Mesendoderm (in vitro differentiated cells): ENCODE measurements at regions not wholly inside any gene's neighbourhood (a gene's known extent, or its start where the extent isn't known, plus 50 kb on each side); places are given as distances from the start of the nearest gene placed in this dataset.

ENCODE experiments used
- DNase-seq: peaks from one replicate; pipeline ENCODE4 v3.0.0; 2013
- H2AK5ac ChIP-seq: 2 replicates; pipeline ENCODE4 v1.6.1; 2013; ENCODE audit warnings: low read length, inconsistent platforms
- H2BK120ac ChIP-seq: 2 replicates; pipeline ENCODE4 v1.6.1; 2013; ENCODE audit warnings: low read depth, mild to moderate bottlenecking, low read length, moderate library complexity, mixed read lengths
- H2BK15ac ChIP-seq: replicated peaks from 2 replicates; pipeline ENCODE4 v1.6.1; 2013; ENCODE audit warnings: low read depth, mild to moderate bottlenecking, moderate library complexity
- H2BK5ac ChIP-seq: 2 replicates; pipeline ENCODE4 v1.6.1; 2013; ENCODE audit warnings: low read length, inconsistent platforms
- H3K18ac ChIP-seq: 2 replicates; pipeline ENCODE4 v1.6.1; 2013; ENCODE audit warnings: mild to moderate bottlenecking, low read length, mixed read lengths
- H3K23ac ChIP-seq: one replicate; pipeline ENCODE4 v1.6.1; 2013; ENCODE audit warnings: low read length
- H3K27ac ChIP-seq: 2 replicates; pipeline ENCODE4 v1.5.1; 2013; ENCODE audit warnings: low read depth, mild to moderate bottlenecking, inconsistent platforms, low read length, moderate library complexity
- H3K27me3 ChIP-seq: 2 replicates; pipeline ENCODE4 v1.6.1; 2013; ENCODE audit warnings: low read length, control low read depth, mild to moderate bottlenecking, inconsistent platforms; ENCODE audit not compliant: insufficient read depth, poor library complexity
- H3K36me3 ChIP-seq: 2 replicates; pipeline ENCODE4 v1.6.1; 2013; ENCODE audit warnings: low read length, inconsistent platforms; ENCODE audit not compliant: control insufficient read depth, insufficient read depth
- H3K4ac ChIP-seq: one replicate; pipeline ENCODE4 v1.6.1; 2013; ENCODE audit warnings: low read depth, mild to moderate bottlenecking, low read length, moderate library complexity
- H3K4me1 ChIP-seq: 2 replicates; pipeline ENCODE4 v1.6.1; 2013; ENCODE audit warnings: low read depth, low read length, inconsistent platforms; ENCODE audit not compliant: control insufficient read depth
- H3K4me2 ChIP-seq: 2 replicates; pipeline ENCODE4 v1.6.1; 2013; ENCODE audit warnings: low read length
- H3K4me3 ChIP-seq: 2 replicates; pipeline ENCODE4 v1.5.1; 2013; ENCODE audit warnings: mild to moderate bottlenecking, low read length
- H3K56ac ChIP-seq: one replicate; pipeline ENCODE4 v1.6.1; 2013; ENCODE audit warnings: low read length
- H3K79me1 ChIP-seq: 2 replicates; pipeline ENCODE4 v1.6.1; 2013; ENCODE audit warnings: low read length, inconsistent platforms
- H3K79me2 ChIP-seq: 2 replicates; pipeline ENCODE4 v1.6.1; 2013; ENCODE audit warnings: mild to moderate bottlenecking, low read length; ENCODE audit not compliant: control insufficient read depth, insufficient read depth
- H3K9ac ChIP-seq: 2 replicates; pipeline ENCODE4 v1.6.1; 2013; ENCODE audit warnings: low read length, inconsistent platforms
- H4K5ac ChIP-seq: one replicate; pipeline ENCODE4 v1.6.1; 2013; ENCODE audit warnings: low read length
- H4K8ac ChIP-seq: one replicate; pipeline ENCODE4 v1.6.1; 2013; ENCODE audit warnings: low read depth, mild to moderate bottlenecking, control low read depth, low read length, moderate library complexity
- WGBS: extraction: QIAGEN DNeasy Blood & Tissue Kit; methylation state at CpG from one replicate; pipeline ENCODE4 v1.1.7; 2013; ENCODE audit warnings: low lambda C conversion rate, missing lambda C conversion rate; ENCODE audit not compliant: insufficient coverage; ENCODE audit errors: extremely low coverage; 5-methylcytosine and 5-hydroxymethylcytosine counted together

DNA sequence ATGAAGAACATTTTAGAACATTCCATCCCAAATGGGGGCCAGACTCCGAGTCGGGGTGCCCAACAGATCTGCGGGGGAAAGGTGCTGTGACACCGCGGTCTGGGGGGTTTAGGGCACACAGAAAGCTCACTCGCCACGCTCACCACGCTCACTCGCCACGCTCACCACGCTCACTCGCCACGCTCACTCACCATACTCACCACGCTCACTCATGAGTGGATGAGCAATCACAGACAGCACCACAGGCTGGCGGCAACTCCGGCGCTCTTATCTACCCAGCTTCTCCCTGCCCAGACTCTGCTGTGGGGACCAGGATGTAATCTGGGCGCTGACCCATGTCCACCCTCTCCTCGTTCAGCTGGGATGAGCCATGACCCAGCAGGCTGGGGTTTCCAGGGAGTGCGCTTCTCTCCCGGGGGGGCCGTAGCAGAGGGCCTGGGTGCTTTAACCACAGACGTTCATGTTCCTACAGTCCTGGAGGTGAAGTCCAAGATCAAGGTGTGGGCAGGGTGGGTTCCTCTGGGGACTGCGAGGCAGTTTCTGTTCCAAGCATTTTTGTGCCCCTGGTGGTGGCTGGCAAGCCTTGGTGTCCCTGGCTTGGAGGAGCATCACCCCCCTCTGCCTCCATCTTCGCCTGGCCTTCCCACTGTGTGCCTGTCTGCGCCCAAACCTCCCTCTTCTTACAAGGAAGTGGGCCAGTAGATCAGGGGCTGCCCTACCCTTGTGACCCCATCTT is 141.2 kb downstream of the CTTN start:
- Histone ChIP-seq H2AK5ac (no peak overlapping the region), H3K27me3 (no peaks in the 10 kb centered on the region), H2BK120ac (no peak overlapping the region), H3K36me3 (no peaks in the 10 kb centered on the region), H4K5ac (no peak overlapping the region), H4K8ac (no peak overlapping the region), H3K4me3 (no peak overlapping the region), H3K4ac (no peak overlapping the region), H3K79me1 (no peaks in the 10 kb centered on the region), H3K9ac (no peak overlapping the region), H3K79me2 (no peaks in the 10 kb centered on the region), H3K27ac (no peak overlapping the region), H3K23ac (no peak overlapping the region), H2BK15ac (no peak overlapping the region), H3K4me2 (no peak overlapping the region), H2BK5ac (no peak overlapping the region), H3K56ac (no peak overlapping the region), H3K18ac (no peak overlapping the region), H3K4me1 (peaks cover 2% of the 10 kb centered on the region)
- no CpG with 5 or more reads among the region's 26 CpGs for WGBS
- no peak for DNase-seq

DNA sequence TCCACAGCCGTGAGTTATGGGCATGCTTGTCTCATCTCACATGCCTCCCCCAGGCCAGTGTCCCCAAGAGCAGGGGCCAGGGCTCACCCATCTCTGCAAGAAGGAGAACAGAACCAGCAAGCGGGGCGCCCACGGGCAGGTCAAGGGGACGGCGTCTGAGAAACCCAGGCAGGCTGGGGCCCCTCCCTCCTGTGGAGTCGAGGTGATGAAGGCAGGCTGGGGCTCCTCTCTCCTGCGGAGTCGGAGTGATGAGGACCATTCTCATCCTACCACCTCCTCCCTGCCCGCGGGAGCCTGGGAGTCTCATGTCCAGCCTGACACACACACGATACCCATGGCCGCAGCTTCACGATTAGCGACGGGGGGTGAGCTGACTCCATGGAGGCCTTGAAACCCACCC is 141.9 kb downstream of the CTTN start:
- H4K8ac ChIP-seq, result no peak overlapping the region
- no peak overlapping the region for H2BK15ac ChIP-seq
- no peak overlapping the region for H2AK5ac ChIP-seq
- no peak overlapping the region for H3K9ac ChIP-seq
- no peak overlapping the region for H3K27ac ChIP-seq
- H3K4me1 ChIP-seq, result peaks cover 2% of the 10 kb centered on the region
- no peak overlapping the region for H3K23ac ChIP-seq
- H3K4me3 ChIP-seq, result no peak overlapping the region
- no peak for DNase-seq
- no peak overlapping the region for H2BK5ac ChIP-seq
- no peak overlapping the region for H4K5ac ChIP-seq
- H3K4ac ChIP-seq, result no peak overlapping the region
- H3K27me3 ChIP-seq, result no peaks in the 10 kb centered on the region
- no peaks in the 10 kb centered on the region for H3K36me3 ChIP-seq
- no peak overlapping the region for H3K56ac ChIP-seq
- H2BK120ac ChIP-seq, result no peak overlapping the region
- H3K4me2 ChIP-seq, result no peak overlapping the region
- no peak overlapping the region for H3K18ac ChIP-seq
- H3K79me1 ChIP-seq, result no peaks in the 10 kb centered on the region
- no CpG with 5 or more reads among the region's 16 CpGs for whole genome bisulfite sequencing
- no peaks in the 10 kb centered on the region for H3K79me2 ChIP-seq

DNA sequence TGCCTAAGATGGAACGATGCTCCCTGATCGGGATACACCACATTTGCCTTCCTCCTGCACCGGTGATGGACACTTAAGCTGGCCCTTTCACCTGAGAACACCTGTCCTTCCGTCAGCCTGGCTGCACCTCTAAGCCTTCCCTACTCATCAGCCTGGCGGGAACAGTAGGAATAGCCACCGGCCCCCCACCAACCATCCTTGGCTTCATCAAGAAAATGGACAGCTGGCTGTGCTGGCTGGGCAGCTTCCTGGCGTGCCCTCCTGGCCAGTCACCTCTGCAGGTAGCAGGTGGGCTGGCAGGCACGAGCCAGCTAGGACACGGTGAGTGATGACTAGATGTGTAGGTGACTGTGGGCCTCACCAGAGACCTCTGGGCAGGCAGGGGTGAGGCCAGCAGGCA is 142.8 kb downstream of the CTTN start:
- H3K4me3 ChIP-seq, result no peak overlapping the region
- DNase-seq, result no peak
- peaks cover 2% of the 10 kb centered on the region for H3K4me1 ChIP-seq
- no peak overlapping the region for H3K27ac ChIP-seq
- H3K36me3 ChIP-seq, result no peaks in the 10 kb centered on the region
- H3K18ac ChIP-seq, result no peak overlapping the region
- H3K27me3 ChIP-seq, result no peaks in the 10 kb centered on the region
- no peak overlapping the region for H3K56ac ChIP-seq
- no peak overlapping the region for H2BK120ac ChIP-seq
- H3K79me1 ChIP-seq, result no peaks in the 10 kb centered on the region
- H3K9ac ChIP-seq, result no peak overlapping the region
- no peak overlapping the region for H3K4me2 ChIP-seq
- no peak overlapping the region for H3K4ac ChIP-seq
- no peak overlapping the region for H2BK5ac ChIP-seq
- H4K8ac ChIP-seq, result no peak overlapping the region
- H2BK15ac ChIP-seq, result no peak overlapping the region
- H3K79me2 ChIP-seq, result no peaks in the 10 kb centered on the region
- no CpG with 5 or more reads among the region's 9 CpGs for WGBS
- no peak overlapping the region for H2AK5ac ChIP-seq
- H4K5ac ChIP-seq, result no peak overlapping the region
- no peak overlapping the region for H3K23ac ChIP-seq

DNA sequence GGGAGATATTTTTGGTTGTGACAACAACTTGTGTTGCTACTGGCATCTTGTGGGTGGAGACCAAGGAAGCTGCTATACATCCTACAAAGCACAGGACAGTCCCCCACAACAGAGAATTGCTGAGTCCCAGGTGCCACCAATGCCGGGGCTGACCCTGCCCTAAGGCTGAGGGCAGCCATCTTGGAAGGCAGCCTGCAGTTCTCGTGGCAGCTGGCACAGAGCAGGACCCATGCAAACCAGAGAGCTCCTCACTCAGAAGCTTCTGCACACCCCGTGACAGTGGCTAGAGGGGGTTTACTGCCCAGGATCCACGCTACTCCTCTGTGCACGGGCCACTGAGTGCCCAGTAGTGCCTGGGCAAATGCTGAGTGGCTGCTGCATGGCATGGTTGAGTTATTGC is 143.4 kb downstream of the CTTN start:
- no CpG with 5 or more reads among the region's 5 CpGs for WGBS
- Histone ChIP-seq H2AK5ac (no peak overlapping the region), H4K8ac (no peak overlapping the region), H3K4me3 (no peak overlapping the region), H2BK120ac (no peak overlapping the region), H3K4me2 (no peak overlapping the region), H2BK15ac (no peak overlapping the region), H3K4ac (no peak overlapping the region), H3K79me2 (no peaks in the 10 kb centered on the region), H3K56ac (no peak overlapping the region), H2BK5ac (no peak overlapping the region), H3K18ac (no peak overlapping the region), H3K79me1 (no peaks in the 10 kb centered on the region), H3K23ac (no peak overlapping the region), H3K27me3 (no peaks in the 10 kb centered on the region), H3K4me1 (peaks cover 5% of the 10 kb centered on the region), H3K27ac (no peak overlapping the region), H3K9ac (no peak overlapping the region), H4K5ac (no peak overlapping the region), H3K36me3 (no peaks in the 10 kb centered on the region)
- DNase-seq, result no peak

DNA sequence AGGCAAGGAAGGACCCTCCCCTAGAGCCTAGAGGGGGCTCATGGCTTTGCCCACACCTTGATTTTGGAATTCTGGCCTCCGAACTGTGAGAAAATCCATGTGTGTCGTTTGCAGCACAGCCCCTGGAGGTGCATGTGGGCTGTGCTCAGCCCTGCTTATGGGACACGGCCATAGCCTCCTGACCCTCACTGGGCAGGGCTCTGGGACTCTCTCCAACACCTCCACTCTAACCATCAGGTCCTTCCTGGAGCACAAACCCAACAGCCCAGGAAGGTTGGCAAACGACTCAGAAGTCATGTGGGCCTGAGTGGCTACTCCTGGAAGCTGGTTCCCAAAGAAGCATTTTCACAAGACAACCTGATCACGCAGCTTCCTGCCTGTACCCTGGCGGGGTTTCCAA is 144.1 kb downstream of the CTTN start:
- no peak overlapping the region for H3K27ac ChIP-seq
- no peak overlapping the region for H2BK120ac ChIP-seq
- no peak overlapping the region for H2BK15ac ChIP-seq
- H3K4me1 ChIP-seq, result peaks cover 5% of the 10 kb centered on the region
- no peak overlapping the region for H4K5ac ChIP-seq
- no peak overlapping the region for H3K4ac ChIP-seq
- H3K36me3 ChIP-seq, result no peaks in the 10 kb centered on the region
- no peak overlapping the region for H3K18ac ChIP-seq
- no peak overlapping the region for H4K8ac ChIP-seq
- no peak overlapping the region for H2AK5ac ChIP-seq
- no peak overlapping the region for H2BK5ac ChIP-seq
- no peak for DNase-seq
- H3K23ac ChIP-seq, result no peak overlapping the region
- H3K79me1 ChIP-seq, result no peaks in the 10 kb centered on the region
- no peak overlapping the region for H3K4me2 ChIP-seq
- H3K27me3 ChIP-seq, result no peaks in the 10 kb centered on the region
- no peak overlapping the region for H3K56ac ChIP-seq
- WGBS, result no CpG with 5 or more reads among the region's 6 CpGs
- H3K9ac ChIP-seq, result no peak overlapping the region
- H3K4me3 ChIP-seq, result no peak overlapping the region
- no peaks in the 10 kb centered on the region for H3K79me2 ChIP-seq

DNA sequence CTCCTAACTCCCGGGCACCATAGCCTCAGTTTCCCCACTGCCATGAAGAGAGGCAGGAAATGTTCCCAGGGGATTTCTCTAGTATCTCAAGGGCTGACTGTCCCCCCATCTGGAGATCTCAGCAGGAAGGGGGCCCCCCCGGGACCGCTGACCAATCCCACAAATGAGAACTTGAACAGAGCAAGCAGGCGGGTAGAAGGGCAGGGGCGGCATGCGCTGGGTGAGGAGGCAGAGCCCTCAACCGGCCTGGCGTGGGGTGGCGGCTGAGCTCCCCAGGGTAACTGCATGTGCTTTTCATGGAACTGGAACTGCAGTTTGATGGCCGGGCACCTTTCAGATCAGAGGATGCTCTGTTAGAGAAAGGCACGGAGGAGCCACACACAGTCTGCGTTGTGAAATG is 144.5 kb downstream of the CTTN start:
- Histone ChIP-seq H2AK5ac (no peak overlapping the region), H3K4ac (no peak overlapping the region), H3K79me1 (no peaks in the 10 kb centered on the region), H3K4me3 (no peak overlapping the region), H3K4me1 (peaks cover 5% of the 10 kb centered on the region), H2BK5ac (no peak overlapping the region), H3K79me2 (no peaks in the 10 kb centered on the region), H4K8ac (no peak overlapping the region), H3K18ac (no peak overlapping the region), H4K5ac (no peak overlapping the region), H2BK120ac (no peak overlapping the region), H3K36me3 (no peaks in the 10 kb centered on the region), H3K23ac (no peak overlapping the region), H2BK15ac (no peak overlapping the region), H3K56ac (no peak overlapping the region), H3K27ac (no peak overlapping the region), H3K4me2 (no peak overlapping the region), H3K27me3 (no peaks in the 10 kb centered on the region), H3K9ac (no peak overlapping the region)
- no CpG with 5 or more reads among the region's 12 CpGs for WGBS
- DNase-seq, result no peak
